Adrenal gland (tissue), 9 donors: ENCODE measurements at regions not wholly inside any gene's neighbourhood (a gene's known extent, or its start where the extent isn't known, plus 50 kb on each side); places are given as distances from the start of the nearest gene placed in this dataset.

Experiments used
- DNase-seq, 7 donors: peaks; one replicate each; pipeline ENCODE4 v3.0.0-alpha.2; 2019 to 2020
- H3K27ac ChIP-seq, 5 donors: fragments of 200-600 bp; sonication (generic) in 4 of 5; 1 replicate in 3 of 5; 2 replicates in 2 of 5; pipeline versions ENCODE4 v1.5.1 to v1.8.0; 2016 to 2020; ENCODE audit warnings: mild to moderate bottlenecking in 1 of 5
- H3K27me3 ChIP-seq: fragments of 200-600 bp; 2 replicates; pipeline ENCODE4 v1.8.0; 2021
- H3K36me3 ChIP-seq, 2 donors: fragments of 200-600 bp; replicated peaks in 1 of 2; 1 replicate in 1 of 2; 2 replicates in 1 of 2; pipeline versions ENCODE4 v1.5.1 to v1.8.0; 2018 to 2022
- H3K4me1 ChIP-seq, 2 donors: fragments of 200-600 bp; replicated peaks in 1 of 2; 1 replicate in 1 of 2; 2 replicates in 1 of 2; pipeline versions ENCODE4 v1.5.1 to v1.8.0; 2018 to 2021
- H3K4me3 ChIP-seq, 4 donors: fragments of 200-600 bp; sonication (generic) in 3 of 4; one replicate each; pipeline ENCODE4 v1.5.1; 2016 to 2018
- H3K9me3 ChIP-seq, 3 donors: fragments of 200-600 bp; sonication (generic) in 1 of 3; replicated peaks in 1 of 3; 1 replicate in 2 of 3; 2 replicates in 1 of 3; pipeline versions ENCODE4 v1.5.1 to v1.8.0; 2016 to 2021
- CTCF ChIP-seq, 6 experiments: fragments of 450-650 bp in 4 of 6; fragments of 200-600 bp in 2 of 6; sonication (generic) in 1 of 6; IDR thresholded peaks; 1 replicate in 5 of 6; 2 replicates in 1 of 6; pipeline versions ENCODE4 v1.5.1 to v1.8.0; 2016 to 2021; ENCODE audit warnings: antibody characterized with exemption in 6 of 6, mild to moderate bottlenecking in 2 of 6, moderate library complexity in 1 of 6
- POLR2A ChIP-seq, 2 donors: fragments of 450-650 bp; IDR thresholded peaks; one replicate each; pipeline ENCODE4 v1.6.1; 2017; ENCODE audit warnings: antibody characterized with exemption in 2 of 2, mild to moderate bottlenecking in 2 of 2, moderate library complexity in 1 of 2
- WGBS, 4 donors: extraction: QIAGEN DNeasy Blood & Tissue Kit in 2 of 4; methylation state at CpG; one replicate each; pipeline versions ENCODE4 v1.1.5 to v1.1.7; 2013 to 2017; 5-methylcytosine and 5-hydroxymethylcytosine counted together
- intact Hi-C, 2 donors: fragments of 100-400 bp; cut with DNase I; formaldehyde crosslinking; loops; one replicate each; pipeline versions ENCODE4 v1.14.1 to v1.15.0; 2022 to 2023
- donor health status: healthy with polysubstance abuse.
- donor health status: Bipolar disorder and iron deficiency.
- donor health status: DM: yes; HTN: yes; CAD: no.
- donor health status: DM: no; HTN: no; CAD: no.
- donor health status: DM: no; HTN: no; CAD: no.

DNA sequence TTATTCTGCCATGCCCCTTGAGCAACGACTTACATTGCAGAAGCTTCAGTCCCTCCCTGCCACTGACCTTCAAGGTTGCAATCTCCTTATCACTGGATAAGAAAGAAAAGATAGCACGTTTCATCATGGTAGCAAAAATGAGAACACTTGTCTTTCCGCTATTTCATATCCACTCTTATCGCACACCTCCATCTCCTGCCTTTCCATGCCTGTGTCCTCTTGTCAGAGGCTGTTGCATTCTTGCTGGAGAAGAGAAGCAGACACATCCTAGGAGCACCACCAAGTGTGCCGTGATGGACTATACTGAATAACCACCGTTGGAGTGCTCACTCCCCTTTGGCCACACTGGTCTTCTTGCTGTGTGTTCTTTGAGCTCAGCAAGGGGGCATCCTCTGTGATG is 230.6 kb upstream of the IRX3 start:
- no peak for TF ChIP-seq CTCF (IDR thresholded peaks at IDR 0.05)
- TF ChIP-seq POLR2A (IDR thresholded peaks at IDR 0.05): no peak
- no peak overlapping the region for H3K27ac ChIP-seq
- intact Hi-C loops: no loop called here
- no peaks in the 10 kb centered on the region for H3K9me3 ChIP-seq
- H3K4me1 ChIP-seq: no peaks in the 10 kb centered on the region
- H3K4me3 ChIP-seq: no peak overlapping the region
- WGBS, 4 donors: 48 to 62% (median 54%) methylated on average over 6 of the region's 6 CpGs
- H3K36me3 ChIP-seq: no peaks in the 10 kb centered on the region
- no peaks in the 10 kb centered on the region for H3K27me3 ChIP-seq
- DNase-seq: no peak

GRCh38 chr16:54512467-54512995 is 225.9 kb upstream of the IRX3 start:
- no peaks in the 10 kb centered on the region for H3K27me3 ChIP-seq
- no peak for TF ChIP-seq CTCF (IDR thresholded peaks at IDR 0.05)
- no peak for TF ChIP-seq POLR2A (IDR thresholded peaks at IDR 0.05)
- H3K4me1 ChIP-seq: no peaks in the 10 kb centered on the region
- no peaks in the 10 kb centered on the region for H3K9me3 ChIP-seq
- no peaks in the 10 kb centered on the region for H3K36me3 ChIP-seq
- intact Hi-C loops: no loop called here
- 77 to 79% (median 79%) methylated on average over 16 of the region's 16 CpGs for WGBS, 4 donors
- no peak for DNase-seq
- H3K4me3 ChIP-seq: no peak overlapping the region
- H3K27ac ChIP-seq: no peak overlapping the region

GRCh38 chr16:54511222-54511731 is 224.7 kb upstream of the IRX3 start:
- Histone ChIP-seq H3K9me3 (no peaks in the 10 kb centered on the region), H3K4me1 (peaks cover 5 to 8% of the 10 kb centered on the region in 2 donors), H3K4me3 (no peak overlapping the region), H3K27me3 (no peaks in the 10 kb centered on the region), H3K27ac (no peak overlapping the region), H3K36me3 (no peaks in the 10 kb centered on the region)
- intact Hi-C loops: no loop called here
- WGBS, 4 donors: 64 to 83% (median 76%) methylated on average over 3 of the region's 3 CpGs
- DNase-seq: no peak
- no peak for TF ChIP-seq CTCF (IDR thresholded peaks at IDR 0.05)
- no peak for TF ChIP-seq POLR2A (IDR thresholded peaks at IDR 0.05)

- 65 to 79% (median 71%) methylated on average over 10 of the region's 10 CpGs for WGBS, 4 donors
- no peaks in the 10 kb centered on the region for H3K36me3 ChIP-seq
- peaks cover 5 to 8% of the 10 kb centered on the region in 2 donors for H3K4me1 ChIP-seq
- no peak for DNase-seq
- no peak overlapping the region for H3K27ac ChIP-seq
- no peaks in the 10 kb centered on the region for H3K9me3 ChIP-seq
- no peak overlapping the region for H3K4me3 ChIP-seq
- intact Hi-C loops: no loop called here
- TF ChIP-seq POLR2A (IDR thresholded peaks at IDR 0.05) (no peak), CTCF (IDR thresholded peaks at IDR 0.05) (no peak)
- no peaks in the 10 kb centered on the region for H3K27me3 ChIP-seq
These were observed 224.2 kb upstream of the IRX3 start for GRCh38 chr16:54510685-54511221.
